Epithelial cell of proximal tubule (primary cell): ENCODE measurements at regions not wholly inside any gene's neighbourhood (a gene's known extent, or its start where the extent isn't known, plus 50 kb on each side); places are given as distances from the start of the nearest gene placed in this dataset.

Experiments used
- DNase-seq: peaks from one replicate; pipeline ENCODE4 v3.0.0-alpha.2; 2011; ENCODE audit warnings: low read depth
- H3K4me3 ChIP-seq: 2 replicates; pipeline ENCODE4 v1.5.1; 2011; ENCODE audit warnings: low read depth, mild to moderate bottlenecking, low read length
- TF ChIP-seq, protein P1 (sequence below): conservative IDR thresholded peaks from 2 replicates; pipeline ENCODE4 v1.5.1; 2012; ENCODE audit warnings: low read depth, mild to moderate bottlenecking, low read length

DNA sequence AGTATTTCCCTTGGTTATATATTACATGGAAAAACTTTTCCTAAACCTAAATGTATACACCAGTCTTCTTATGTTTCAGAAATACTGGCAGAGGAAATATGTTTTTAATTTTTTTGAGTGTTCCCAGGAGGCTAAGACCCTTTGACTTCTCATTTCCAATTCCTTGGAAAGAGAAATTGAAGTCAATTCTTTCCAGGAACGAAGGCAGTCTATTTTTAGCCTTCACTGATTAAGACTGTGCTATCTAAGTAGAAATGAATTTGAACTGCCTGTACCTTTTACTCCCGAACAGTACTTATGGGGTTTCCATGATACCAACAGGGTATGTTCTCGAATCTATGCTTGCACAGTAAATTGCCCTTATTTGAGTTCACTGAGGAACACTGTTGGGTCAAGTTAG is 340.3 kb upstream of the CD180 start:
- no peak overlapping the region for H3K4me3 ChIP-seq
- DNase-seq: no peak
- TF ChIP-seq, protein P1, sequence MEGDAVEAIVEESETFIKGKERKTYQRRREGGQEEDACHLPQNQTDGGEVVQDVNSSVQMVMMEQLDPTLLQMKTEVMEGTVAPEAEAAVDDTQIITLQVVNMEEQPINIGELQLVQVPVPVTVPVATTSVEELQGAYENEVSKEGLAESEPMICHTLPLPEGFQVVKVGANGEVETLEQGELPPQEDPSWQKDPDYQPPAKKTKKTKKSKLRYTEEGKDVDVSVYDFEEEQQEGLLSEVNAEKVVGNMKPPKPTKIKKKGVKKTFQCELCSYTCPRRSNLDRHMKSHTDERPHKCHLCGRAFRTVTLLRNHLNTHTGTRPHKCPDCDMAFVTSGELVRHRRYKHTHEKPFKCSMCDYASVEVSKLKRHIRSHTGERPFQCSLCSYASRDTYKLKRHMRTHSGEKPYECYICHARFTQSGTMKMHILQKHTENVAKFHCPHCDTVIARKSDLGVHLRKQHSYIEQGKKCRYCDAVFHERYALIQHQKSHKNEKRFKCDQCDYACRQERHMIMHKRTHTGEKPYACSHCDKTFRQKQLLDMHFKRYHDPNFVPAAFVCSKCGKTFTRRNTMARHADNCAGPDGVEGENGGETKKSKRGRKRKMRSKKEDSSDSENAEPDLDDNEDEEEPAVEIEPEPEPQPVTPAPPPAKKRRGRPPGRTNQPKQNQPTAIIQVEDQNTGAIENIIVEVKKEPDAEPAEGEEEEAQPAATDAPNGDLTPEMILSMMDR: no peak

DNA sequence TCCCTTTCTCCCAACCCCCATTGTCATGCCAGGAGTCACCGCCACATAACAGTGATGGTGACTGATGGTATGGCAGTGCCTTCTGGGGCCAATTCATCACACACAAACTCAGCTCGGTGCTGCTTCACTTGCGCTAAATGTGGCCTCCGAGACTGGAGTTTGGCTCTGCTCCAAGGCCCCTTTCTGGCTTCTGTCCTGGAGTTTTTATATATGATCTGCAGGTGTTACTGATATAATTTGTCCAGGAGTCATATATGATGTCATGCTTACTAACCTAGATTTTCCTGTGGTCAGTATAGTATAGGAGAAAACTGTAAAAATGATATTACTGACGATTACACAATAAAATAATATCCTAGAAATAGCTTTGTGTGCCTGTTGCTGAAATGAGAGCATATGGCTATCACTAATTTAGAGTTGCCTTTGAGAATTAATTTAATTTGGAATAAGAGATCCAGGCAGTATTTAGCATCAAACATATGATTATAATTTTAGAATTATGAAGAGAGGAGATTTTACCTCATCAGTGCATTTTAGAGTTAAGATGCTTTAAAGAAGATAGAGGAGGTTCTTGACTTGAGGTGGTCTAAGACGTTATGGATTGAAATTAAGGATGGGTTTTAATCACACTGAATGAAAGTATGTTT is 334.1 kb upstream of the CD180 start:
- DNase-seq: no peak
- TF ChIP-seq, protein P1: no peak
- no peak overlapping the region for H3K4me3 ChIP-seq

DNA sequence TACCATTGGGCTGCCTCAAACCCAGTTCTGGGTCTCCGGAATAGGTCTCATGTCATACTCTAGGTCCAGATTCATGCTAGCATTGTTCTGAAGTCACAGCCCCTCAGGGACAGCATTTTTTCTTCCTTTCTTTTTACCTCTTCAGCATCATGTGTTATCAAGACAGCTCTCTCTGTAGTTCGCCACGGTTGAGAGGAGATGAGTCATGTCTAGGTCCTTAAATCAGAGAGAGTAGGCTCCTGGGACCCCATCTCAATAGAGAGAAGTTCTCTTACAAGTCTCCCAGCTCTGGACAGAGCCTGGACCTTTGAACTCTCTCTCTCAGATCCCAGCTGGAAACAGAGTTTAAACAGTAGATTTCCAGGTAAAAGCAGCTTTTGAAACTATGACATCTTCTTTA is 332.4 kb upstream of the CD180 start:
- peak; percentile 18 for DNase-seq
- H3K4me3 ChIP-seq: no peak overlapping the region
- TF ChIP-seq, protein P1: no peak

DNA sequence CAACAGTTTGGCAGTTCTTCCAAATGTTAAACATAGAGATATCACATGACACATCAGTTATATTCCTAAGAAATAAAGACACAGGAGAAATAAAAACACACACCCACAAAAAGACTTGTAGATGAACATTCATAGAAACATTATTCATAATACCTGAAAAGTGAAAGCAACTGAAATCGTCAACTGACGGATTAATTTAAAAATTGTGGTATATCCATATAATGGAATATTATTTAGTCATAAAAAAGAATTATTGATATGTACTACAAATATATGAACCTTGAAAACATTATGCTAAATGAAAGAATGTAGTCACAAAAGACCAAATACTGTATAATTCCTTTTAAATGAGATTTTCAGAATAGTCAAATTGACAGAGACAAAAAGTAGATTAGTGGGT is 330.2 kb upstream of the CD180 start:
- DNase-seq: no peak
- no peak overlapping the region for H3K4me3 ChIP-seq
- TF ChIP-seq, protein P1: no peak

DNA sequence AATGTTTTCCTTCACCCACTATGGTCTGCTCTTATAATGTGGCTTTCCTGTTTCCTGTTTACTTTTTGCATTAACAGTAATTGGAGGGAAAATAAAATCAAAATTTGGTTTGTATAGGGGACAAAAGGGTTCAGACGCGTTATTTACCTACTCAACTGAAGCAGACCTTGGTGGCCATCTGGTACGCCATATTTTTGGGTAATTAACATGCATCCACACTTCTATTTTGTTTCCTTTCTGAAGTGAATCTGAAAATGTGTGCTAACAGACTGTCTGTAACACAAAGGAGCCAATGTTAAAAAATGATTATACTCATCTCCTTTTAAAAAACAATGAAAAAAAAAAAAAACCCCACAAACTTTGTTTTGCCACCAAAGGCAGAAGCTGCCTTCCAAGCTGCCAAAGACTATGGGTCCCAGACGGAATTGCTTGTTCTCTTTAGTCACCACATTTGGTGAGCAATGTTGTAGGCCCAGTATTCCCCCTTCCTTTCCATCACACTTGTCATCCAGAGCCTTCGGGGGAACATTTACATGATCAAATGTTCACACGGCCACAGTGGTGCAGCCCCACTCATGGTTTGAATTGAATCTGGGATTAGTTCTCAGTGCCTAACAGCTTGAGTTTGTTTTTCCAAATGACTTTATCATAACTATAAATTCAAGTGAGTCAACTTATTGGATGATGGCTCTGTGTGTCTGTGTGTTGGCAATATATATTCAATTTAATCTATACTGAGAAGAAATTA is 323.7 kb upstream of the CD180 start:
- no peak for DNase-seq
- TF ChIP-seq, protein P1: no peak
- H3K4me3 ChIP-seq: no peak overlapping the region

DNA sequence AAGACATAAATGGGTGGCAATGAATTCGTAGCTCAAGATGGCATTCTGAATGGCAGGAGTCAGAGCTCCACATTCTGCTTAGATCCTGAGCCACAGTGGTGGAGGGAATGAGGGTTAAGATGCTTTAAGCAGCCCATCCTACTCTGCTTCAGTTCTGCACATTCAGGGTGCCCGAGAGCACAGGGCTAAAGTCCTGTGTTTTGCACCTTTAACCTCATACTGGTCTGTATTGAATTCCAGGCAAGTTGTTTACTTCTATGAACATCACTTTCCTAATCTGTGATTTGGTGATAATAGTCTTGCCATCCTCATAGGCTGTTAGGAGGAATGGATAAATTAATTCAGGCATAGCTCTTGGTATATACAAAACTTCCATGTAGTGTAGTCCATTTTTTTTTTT is 321.6 kb upstream of the CD180 start:
- TF ChIP-seq, protein P1: no peak
- DNase-seq: no peak
- H3K4me3 ChIP-seq: no peak overlapping the region
